ENCODE measurements at regions not wholly inside any gene's neighbourhood (a gene's known extent, or its start where the extent isn't known, plus 50 kb on each side); places are given as distances from the start of the nearest gene placed in this dataset.
"Not testable (repeated sequence)": the region's sequence is repeated elsewhere in the genome, so short reads cannot be mapped to it uniquely, and the experiment has no call there.

DNA sequence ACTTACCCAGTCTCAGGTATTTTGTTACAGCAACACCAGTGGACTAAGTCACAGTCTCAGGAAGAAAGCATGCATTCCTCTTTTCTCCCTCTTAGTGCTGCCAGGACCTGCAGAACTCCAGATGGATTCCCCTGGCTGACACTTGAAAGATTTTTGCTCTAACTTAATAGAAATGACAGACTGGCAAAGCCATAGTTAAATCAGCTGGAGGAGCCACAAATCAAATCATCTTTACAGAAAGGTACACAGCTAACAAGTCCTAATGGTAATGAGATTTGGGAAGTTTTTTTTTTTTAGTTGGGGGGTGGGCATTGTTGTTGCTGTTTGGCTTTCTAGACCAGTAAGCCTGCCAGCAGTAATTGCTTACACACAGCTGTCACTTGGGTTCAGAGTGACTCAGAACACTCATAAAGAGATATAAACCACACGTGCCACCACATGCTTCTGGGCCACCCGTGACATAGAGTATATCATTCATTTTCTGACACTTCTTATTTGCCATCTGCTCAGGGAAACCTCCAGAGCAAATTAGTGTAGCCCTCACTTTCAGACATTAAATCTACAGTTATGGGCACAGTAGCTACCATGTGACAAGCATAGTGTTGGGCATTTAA lies 72.4 kb downstream of the FH start:
- DNase-seq = no peak

GRCh38 chr1:241444836-241445235 lies 74.7 kb downstream of the FH start:
- no peak for DNase-seq

GRCh38 chr1:241443561-241443960 lies 76.0 kb downstream of the FH start:
- no peak for DNase-seq

GRCh38 chr1:241442686-241443085 lies 76.9 kb downstream of the FH start:
- no peak for DNase-seq

GRCh38 chr1:241440904-241441303 lies 78.7 kb downstream of the FH start:
- no peak for DNase-seq

GRCh38 chr1:241438686-241439085 lies 80.9 kb downstream of the FH start:
- DNase-seq = not testable (repeated sequence)

DNA sequence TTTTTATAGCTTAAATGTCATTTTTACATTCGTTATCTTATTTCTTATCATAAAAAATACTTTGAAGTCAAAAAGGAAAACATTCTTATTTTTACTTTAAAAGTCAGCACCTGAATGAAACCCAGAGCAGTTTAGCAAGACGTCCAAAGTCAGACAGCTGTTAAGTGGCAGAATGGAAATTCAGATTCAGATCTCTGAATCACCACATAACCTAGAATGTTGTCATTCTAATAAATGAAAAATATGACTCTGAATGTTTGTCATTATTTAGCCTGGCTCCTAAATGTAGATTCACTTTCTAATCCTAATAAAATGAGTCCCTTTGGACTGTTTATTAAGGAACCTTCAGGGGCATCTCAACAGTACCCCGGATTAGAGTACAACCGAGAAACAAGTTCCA lies 75.2 kb upstream of the RGS7 start:
- no peak for DNase-seq

- not testable (repeated sequence) for DNase-seq
These were observed 68.1 kb upstream of the RGS7 start for GRCh38 chr1:241425091-241425490.

GRCh38 chr1:241424480-241424971 lies 67.5 kb upstream of the RGS7 start:
- no peak for DNase-seq

DNA sequence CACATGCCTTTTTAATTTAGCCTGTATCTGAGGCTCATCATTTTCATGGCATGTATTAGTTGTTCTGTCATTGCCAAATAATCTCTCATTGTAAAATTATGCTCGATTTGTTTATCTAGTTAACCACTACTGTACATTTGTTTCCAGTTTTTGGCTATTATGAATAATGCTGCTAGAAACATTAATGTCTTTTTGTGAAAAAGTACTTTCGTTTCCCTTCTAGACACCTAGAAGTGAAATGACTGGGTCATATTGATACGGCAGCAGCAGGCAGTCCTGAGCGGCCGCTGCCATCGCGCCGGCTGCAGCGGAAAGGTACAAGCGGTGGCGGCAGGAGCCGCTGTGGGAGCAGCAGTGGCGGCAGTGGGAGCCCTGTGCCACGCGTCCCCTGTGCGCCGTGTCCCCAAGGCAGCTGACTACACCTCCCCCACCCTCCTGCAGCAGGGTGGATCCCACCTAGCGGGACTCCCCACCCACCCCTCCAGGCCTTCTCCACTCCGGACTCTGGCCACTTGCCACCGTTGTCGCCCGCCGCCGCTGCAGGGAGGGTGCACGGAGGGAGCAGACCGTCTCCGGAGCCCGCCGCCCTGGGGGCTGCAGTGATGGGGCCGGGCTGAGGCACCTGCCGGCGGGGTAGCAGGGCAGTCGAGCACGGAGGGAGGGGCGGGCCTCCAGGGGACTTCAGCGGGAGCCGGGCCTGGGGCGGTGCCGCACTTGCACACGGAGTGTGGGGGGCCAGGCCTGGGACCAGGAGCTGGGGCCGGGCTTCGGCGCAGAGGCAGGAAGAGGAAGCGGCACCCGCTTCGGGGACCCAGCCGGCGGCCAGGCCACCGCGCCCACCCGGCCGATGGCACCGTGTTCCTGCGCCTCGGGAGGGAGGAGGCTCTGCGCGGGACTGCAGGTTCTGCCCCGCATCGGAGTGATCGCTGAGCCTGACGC lies 66.8 kb upstream of the RGS7 start:
- peak in 1 of 2 donors; percentile 12 for DNase-seq

DNA sequence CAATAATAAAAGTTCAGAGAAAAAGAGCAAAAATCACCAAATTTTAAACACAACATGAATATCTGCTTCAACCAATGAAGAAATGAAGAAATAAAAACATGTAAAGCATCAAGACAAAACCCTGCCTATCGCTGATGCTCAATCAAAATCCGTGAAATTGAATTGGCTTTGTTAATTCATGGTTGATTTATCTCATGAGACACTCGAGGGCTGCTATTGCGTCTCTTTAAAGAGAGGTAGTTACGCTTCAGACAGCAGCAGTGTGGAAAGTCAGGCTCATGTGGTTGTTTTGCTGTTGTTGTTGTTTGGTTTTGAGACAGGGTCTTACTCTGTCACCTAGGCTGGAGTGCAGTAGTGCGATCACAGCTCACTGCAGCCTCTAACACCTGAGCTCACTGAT lies 65.5 kb upstream of the RGS7 start:
- DNase-seq = no peak

GRCh38 chr1:241419986-241420385 lies 63.0 kb upstream of the RGS7 start:
- no peak for DNase-seq

GRCh38 chr1:241417258-241417657 lies 60.3 kb upstream of the RGS7 start:
- no peak for DNase-seq

DNA sequence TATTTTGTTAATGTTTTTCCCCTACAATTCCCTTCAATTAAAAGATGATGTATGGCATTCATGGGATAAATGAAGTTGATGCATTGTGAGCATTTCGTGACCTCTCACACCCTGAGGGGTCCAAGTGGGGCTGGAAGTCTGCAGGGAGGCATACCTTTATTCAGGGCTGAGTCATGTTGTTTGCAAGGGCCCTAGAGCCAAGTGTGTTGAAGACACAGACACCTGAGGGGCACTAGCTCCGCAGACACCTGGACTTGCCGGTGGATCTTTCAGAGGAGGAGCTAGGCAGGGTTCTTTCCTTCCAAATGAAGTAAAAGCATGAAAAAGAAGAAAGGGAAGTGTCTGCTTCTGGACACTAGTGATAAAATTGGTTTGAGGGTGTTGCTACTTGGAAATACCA lies 57.0 kb upstream of the RGS7 start:
- DNase-seq = no peak

- no peak for DNase-seq
These were observed 56.4 kb upstream of the RGS7 start for GRCh38 chr1:241413386-241413785.

DNA sequence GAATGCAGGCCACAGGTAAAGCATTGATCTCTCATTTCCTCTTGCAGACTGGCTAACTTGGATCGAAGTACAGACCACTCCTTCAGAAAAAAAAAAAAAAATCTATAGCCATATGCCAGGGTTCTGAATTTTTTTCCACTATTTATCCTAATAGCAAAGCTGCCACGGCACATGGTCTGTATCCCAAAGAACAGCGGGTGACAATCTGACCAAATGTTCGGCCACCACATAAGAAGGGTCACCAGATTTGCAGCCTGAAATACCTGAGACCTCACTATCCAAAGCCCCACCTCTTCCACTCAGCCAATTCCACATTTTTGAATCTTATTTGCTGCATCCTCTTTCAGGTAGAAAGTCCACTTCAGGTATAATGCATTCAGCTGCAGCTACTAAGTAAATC lies 55.6 kb upstream of the RGS7 start:
- DNase-seq = no peak

GRCh38 chr1:241411776-241412338 lies 54.9 kb upstream of the RGS7 start:
- no peak for DNase-seq

DNA sequence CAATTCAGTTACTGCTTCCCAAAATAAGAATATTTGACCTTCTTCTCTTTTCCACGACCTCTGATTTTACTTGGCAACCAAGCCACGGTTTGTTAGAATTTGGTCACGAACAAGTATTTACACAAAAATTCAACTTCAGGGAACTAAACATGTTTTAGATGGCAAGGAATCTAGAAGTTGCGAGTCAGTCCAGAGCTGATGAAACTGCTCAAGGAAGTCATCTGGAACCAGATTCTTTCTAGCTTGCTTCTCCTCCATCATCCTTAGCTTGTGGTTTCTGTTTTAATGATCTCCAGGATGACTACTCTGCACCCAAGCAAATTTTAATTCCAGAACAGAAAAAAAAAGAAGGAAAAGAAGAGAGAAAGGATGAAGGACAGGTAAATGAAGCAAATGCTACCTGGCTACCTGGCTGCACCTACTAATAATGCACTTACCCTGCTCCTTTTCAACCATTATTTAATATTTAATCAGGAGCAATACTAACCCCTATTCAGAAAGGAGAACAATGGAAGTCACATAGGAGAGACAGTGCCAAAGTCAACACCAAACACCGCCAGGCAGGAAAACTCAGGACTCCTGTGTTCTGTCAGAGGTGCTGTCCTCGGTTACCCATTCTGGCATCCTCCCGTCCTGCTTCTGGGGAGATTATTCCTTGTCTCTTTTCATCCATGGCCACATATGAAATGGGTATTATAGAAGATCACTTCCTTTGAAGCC lies 54.2 kb upstream of the RGS7 start:
- DNase-seq = no peak

GRCh38 chr1:241408170-241408569 lies 51.2 kb upstream of the RGS7 start:
- no peak for DNase-seq

All from bone marrow (tissue), 2 donors.